Suppressor macrophage treated with lipopolysaccharide for 1 hour (primary cell): ENCODE measurements at regions not wholly inside any gene's neighbourhood (a gene's known extent, or its start where the extent isn't known, plus 50 kb on each side); places are given as distances from the start of the nearest gene placed in this dataset.

ENCODE experiments used
- DNase-seq, 3 donors: peaks; one replicate each; pipeline ENCODE4 v3.0.0-alpha.2; 2020 to 2022

- DNase-seq, result no peak
These were observed 434.5 kb upstream of the MANEA start for GRCh38 chr6:95142661-95143335.

GRCh38 chr6:95143408-95144180 lies 433.7 kb upstream of the MANEA start:
- no peak for DNase-seq

- DNase-seq, result no peak
These were observed 431.9 kb upstream of the MANEA start for GRCh38 chr6:95145457-95145856.

GRCh38 chr6:95159557-95159956 lies 417.8 kb upstream of the MANEA start:
- no peak for DNase-seq

GRCh38 chr6:95169775-95170174 lies 407.6 kb upstream of the MANEA start:
- no peak for DNase-seq

GRCh38 chr6:95175927-95176675 lies 401.2 kb upstream of the MANEA start:
- no peak for DNase-seq

DNA sequence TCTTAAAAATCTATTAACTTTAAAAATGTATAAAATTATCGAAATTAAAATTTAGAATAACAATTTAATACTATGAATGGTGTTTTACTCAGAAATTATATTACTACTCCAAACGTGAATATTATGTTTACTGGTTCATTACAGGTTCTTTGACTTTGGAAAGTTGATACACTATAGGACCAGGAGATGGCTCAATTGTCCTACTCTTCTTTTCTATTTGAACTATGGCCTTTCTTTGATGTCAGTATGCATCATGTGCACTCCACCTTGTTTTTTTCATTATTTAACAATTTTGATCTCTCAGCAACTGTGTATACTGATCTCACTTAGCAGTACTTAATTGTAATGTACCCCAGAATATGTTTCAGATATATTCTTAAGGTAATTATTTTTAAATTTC lies 391.5 kb upstream of the MANEA start:
- DNase-seq, result no peak

- DNase-seq, result no peak
These were observed 390.6 kb upstream of the MANEA start for GRCh38 chr6:95186710-95187109.

- no peak for DNase-seq
These were observed 379.7 kb upstream of the MANEA start for GRCh38 chr6:95197590-95197989.

DNA sequence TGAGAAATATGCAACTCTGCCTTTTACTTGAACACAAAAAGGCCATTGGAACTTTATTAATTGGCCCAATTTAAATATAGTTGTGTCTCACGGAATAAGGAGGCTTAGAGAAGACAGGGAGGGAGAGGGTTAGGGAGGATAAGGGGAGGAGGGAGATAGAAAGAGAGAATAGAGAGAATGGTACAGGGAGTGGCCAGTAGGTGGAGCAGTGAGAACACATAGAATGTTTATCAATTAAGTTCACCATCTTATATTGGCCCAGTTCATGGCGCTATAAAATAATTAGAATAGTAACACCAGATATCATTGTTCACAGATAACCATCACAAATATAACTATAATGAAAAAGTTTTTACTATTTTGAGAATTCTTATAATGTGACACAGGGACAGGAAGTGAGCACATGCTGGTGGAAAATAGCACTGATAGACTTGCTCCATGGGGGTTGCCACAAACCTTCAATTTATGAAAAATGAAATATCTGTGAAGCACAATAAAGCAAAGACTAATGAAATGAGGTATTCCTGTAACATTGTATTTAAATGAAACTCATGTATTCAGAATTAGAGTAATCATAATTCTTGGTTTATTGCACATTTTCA lies 374.1 kb upstream of the MANEA start:
- DNase-seq, result peak; percentile 27 to 46 (median 31)

DNA sequence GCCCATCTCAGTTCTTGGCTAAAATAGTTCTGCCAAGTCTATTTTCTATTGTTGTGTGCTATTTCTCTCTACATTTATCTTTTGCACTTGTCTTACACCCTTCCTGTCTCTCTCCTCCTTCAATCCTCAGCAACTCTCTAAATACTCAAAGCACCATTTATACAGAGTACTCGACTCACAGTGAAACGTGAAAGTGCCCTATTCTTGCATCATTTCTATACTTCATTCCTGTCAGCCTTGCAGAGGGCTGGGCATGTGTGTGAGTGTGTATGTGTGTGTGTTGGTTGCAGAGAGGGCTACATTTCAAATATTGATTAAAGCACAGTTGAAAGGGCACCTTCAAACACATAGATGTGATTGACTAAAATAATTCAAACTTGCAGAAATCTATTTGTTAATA lies 373.2 kb upstream of the MANEA start:
- DNase-seq, result no peak

- DNase-seq, result no peak
These were observed 368.7 kb upstream of the MANEA start for GRCh38 chr6:95208621-95209020.

GRCh38 chr6:95209074-95209473 lies 368.3 kb upstream of the MANEA start:
- no peak for DNase-seq

DNA sequence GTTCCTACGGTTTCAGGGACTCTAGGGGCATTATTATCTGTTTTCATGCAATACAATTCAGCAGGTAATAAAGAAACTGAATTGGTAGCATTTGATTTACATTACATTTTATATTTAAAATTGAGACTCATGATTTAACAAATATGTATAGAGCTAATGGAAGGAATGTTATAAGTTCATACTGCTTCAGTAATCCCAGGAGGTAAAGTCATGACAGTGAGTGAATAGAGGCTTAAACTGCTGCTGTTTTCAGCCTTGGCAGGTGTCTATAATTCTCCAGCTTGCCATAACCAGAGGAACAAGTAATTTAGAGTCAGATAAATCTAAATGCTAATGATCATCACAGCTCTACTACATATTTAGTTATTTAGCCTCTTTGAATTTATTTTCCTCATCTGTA lies 360.8 kb upstream of the MANEA start:
- DNase-seq, result no peak

GRCh38 chr6:95227351-95227750 lies 350.0 kb upstream of the MANEA start:
- no peak for DNase-seq

GRCh38 chr6:95228636-95229035 lies 348.7 kb upstream of the MANEA start:
- DNase-seq, result no peak

- DNase-seq, result no peak
These were observed 347.1 kb upstream of the MANEA start for GRCh38 chr6:95230071-95230740.

GRCh38 chr6:95231416-95231815 lies 345.9 kb upstream of the MANEA start:
- DNase-seq, result no peak

DNA sequence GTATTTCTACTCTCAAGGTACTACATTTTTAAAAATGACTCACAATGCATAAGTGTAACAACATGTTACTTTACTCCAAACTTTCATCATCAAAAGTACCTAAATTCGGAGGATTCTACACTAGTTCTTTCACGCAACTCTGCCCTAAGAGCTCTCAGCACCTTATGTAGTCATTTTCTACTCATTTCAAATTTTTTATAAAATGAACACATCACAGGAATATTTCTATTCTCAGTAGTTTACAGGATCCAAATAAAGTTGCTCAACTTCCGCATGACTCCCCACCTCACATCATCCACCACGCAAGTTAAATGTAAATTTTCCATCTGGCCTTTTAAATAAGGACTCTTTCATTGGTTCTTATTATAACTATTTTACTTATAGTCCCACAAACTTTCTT lies 344.9 kb upstream of the MANEA start:
- no peak for DNase-seq

GRCh38 chr6:95233879-95234278 lies 343.5 kb upstream of the MANEA start:
- DNase-seq, result no peak

DNA sequence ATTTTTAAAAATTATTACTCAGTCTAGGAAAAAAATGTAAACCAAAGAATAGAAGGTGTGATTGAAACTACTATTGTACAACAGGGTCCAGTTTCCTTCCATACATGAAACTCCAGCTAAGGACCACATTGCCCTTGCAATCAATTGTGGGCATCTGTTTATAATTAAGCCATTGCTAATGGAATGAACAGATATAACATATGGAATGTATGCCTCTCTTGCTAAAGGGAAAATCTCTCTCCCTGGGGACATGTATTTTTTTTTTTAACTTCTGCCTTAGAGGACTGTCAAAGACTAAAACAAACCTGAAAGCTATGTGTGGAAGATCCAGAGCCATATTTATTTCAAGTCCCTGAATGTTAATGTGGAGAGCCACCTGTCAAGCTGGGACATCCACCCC lies 336.8 kb upstream of the MANEA start:
- DNase-seq, result no peak

DNA sequence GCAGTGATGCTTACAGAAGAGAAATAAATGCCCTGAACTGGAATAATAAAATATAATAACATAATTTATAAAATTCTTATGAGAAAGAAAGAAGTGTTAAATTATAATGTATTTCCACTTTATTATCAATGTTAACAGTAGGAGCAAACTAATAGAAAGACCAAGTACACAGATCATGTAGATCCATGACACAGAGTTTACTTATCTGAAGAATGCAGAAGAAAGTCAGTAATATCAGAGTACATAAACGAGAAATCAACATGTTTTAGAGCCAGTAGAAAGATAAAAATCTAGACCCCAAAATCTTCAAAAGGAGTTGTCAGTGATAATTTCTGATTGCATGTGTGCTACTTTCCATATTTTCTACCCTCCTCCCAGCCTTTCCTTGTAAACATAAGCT lies 334.8 kb upstream of the MANEA start:
- no peak for DNase-seq

- DNase-seq, result no peak
These were observed 334.3 kb upstream of the MANEA start for GRCh38 chr6:95243053-95243452.
